ENCODE measurements at regions not wholly inside any gene's neighbourhood (a gene's known extent, or its start where the extent isn't known, plus 50 kb on each side); places are given as distances from the start of the nearest gene placed in this dataset.

DNA sequence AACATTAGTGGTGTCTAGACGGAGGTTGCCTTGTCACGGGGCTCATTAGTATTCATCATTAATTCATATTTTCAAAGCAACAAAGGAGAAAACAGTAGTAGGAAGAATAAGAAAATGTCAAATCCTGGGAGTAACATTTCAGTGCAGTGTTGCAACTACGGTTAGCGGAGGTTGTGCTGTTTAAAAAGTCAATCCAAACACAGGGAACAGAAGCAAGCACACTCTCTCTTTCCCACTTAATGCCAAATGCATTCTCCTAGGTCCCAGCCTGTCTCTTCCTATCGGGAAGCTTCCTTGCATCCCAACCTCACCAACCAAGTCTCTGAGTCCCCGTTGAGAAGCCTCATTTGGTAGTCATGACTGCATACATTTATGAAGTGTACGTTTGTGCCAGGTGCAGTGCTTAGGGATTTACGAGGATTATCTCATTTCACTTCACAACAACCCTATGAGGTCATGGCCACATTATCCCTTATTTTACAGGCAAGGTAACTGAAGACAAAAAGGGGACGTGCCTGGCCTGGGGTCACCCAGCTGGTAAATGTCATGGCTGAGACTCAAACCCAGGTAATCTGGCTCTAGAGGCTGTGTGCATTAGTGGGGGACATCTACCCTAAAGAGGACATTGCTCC, 283.6 kb upstream of the SALL1 start:
- DNase-seq (ENCODE audit: low spot score) (no peak), ATAC-seq (ENCODE audit: low FRiP score) (no peak)
- TF ChIP-seq, protein P1, sequence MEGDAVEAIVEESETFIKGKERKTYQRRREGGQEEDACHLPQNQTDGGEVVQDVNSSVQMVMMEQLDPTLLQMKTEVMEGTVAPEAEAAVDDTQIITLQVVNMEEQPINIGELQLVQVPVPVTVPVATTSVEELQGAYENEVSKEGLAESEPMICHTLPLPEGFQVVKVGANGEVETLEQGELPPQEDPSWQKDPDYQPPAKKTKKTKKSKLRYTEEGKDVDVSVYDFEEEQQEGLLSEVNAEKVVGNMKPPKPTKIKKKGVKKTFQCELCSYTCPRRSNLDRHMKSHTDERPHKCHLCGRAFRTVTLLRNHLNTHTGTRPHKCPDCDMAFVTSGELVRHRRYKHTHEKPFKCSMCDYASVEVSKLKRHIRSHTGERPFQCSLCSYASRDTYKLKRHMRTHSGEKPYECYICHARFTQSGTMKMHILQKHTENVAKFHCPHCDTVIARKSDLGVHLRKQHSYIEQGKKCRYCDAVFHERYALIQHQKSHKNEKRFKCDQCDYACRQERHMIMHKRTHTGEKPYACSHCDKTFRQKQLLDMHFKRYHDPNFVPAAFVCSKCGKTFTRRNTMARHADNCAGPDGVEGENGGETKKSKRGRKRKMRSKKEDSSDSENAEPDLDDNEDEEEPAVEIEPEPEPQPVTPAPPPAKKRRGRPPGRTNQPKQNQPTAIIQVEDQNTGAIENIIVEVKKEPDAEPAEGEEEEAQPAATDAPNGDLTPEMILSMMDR (IDR thresholded peaks at IDR 0.05): no peak

DNA sequence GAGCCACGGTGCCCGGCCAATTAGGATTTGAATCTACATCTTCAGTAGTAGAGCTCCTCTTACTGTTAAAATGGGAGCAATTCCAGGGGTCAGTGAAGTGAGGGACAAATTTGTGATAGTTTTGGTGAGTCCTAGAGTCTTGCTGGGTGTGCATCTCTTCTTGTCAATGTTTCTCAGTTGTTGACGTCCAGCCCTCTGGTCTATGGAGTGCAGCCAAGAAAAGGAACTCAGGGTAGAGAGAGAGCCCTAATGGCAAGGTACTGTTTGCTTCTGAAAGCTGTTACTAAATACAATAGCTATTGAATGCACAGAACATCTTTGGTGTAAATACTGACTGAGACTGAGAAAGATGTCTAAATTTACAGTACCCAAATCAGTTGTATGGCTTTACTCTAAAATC, 282.5 kb upstream of the SALL1 start:
- ATAC-seq (ENCODE audit: low FRiP score) (no peak), DNase-seq (ENCODE audit: low spot score) (no peak)
- TF ChIP-seq, protein P1 (IDR thresholded peaks at IDR 0.05): no peak

DNA sequence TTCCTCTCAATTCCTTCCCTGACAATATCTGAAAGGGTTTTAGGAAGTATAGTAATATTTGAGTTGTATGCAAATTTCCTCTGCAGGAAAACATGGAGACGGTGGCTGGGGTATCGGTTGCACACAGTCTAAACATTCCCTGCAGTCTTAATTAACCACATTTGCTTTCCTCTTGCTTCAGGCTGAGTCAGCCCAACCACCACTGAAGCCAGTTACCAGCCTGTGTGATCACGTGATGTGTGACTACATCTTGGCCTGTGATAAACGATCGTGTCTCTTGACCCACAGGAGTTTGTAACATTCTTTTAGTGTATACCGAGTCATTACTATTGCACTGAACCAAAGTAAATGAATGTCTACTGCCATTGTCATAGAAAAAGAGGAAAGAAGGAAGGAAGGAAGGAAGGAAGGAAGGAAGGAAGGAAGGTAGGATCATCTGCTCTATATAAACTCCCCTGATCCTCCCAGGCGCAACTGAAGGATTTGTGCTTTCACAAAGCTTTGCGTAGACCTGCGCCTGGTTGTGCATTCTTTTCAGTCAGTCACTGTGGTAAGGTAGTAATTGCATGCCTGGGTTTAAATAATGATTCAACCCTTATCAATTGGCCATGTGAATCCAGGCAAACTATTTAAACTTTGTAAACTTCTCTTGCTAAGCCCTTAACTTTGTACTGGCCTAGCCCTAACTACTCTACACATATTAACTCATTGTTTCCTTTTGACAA, 280.6 kb upstream of the SALL1 start:
- DNase-seq (ENCODE audit: low spot score): no peak
- no peak for ATAC-seq (ENCODE audit: low FRiP score)

DNA sequence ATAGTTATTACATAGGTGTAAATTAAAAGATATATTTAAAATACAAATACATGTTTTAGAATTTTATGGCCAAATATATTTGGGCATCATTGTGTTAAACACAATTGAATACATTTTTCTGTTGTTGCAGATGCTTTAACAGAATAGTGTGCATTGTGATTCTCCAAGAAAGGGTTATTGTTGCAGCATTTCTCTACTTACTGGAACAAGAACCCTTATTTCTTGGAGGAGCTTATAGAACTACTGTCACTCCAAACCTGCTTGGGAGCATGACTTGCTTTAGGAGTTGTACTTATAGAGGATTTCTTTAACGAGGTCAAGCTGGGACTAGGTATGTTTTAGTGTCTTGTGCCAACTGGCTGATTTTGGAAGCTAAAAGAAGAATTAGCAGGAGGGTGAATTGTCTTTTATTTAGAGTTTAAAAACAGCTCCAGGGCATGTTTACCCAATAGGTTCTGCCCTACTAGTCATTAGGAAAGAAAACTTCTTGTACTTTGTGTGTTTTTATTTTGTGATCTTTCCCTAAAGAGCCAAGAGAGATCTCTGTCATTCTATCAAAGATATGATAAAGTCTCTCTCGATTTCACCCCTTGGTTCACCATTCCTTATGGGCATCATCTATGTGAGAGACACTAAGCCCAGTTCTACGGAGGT, 279.8 kb upstream of the SALL1 start:
- ATAC-seq (ENCODE audit: low FRiP score): no peak
- no peak for DNase-seq (ENCODE audit: low spot score)
- TF ChIP-seq, protein P1 (IDR thresholded peaks at IDR 0.05): no peak

More for the DNA sequence above, 280.6 kb upstream of the SALL1 start:
- TF ChIP-seq, protein P1 (IDR thresholded peaks at IDR 0.05): no peak

DNA sequence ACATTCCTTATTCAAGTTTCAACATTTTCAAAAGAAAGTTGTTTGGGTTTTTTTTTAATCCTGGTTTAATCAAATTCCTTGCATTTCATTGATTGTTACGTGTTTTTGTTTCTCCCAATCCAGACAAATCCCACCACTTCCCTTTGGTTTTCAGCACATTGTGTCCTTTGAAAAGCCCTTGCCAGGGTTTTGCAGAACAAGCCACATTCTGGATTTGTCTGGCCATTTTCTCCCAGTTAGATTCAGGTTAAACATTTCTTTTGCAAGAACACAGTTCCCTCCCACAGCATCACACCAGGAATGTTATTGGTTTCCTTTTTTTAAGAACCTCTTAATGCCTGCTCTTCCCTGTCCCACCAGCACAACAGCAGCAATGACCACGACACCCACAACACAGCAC, 278.0 kb upstream of the SALL1 start:
- DNase-seq (ENCODE audit: low spot score) (no peak), ATAC-seq (ENCODE audit: low FRiP score) (no peak)
- TF ChIP-seq, protein P1 (IDR thresholded peaks at IDR 0.05): no peak

DNA sequence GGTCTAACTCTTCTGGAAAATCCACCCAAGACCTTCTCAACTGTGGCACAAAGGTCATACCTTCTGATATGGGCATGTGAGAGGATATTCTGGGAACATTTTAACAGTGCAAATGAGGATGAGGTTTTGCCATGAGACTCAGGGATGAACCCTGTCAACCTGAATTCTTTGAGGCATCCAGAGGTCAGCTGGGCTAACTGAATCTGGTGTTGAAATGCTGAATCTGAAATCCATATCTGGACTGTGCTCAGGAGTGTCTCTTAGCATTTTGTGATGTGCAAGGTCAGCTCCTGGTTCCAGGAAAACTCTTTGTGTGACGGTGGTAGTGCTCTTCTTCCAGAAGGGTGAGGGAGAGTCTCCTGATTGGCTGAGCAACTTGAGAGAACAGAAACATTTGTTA, 276.0 kb upstream of the SALL1 start:
- TF ChIP-seq, protein P1 (IDR thresholded peaks at IDR 0.05): no peak
- ATAC-seq (ENCODE audit: low FRiP score): no peak
- no peak for DNase-seq (ENCODE audit: low spot score)

Measured in omental fat pad (tissue), 3 donors.